HL-60 (cell line): ENCODE measurements at regions not wholly inside any gene's neighbourhood (a gene's known extent, or its start where the extent isn't known, plus 50 kb on each side); places are given as distances from the start of the nearest gene placed in this dataset.
A peak's percentile ranks its signal among the peaks of the same experiment; 100 is the strongest.

ENCODE experiments used
- DNase-seq, 2 experiments: peaks; one replicate each; pipeline ENCODE4 v3.0.0-alpha.2; 2010 to 2020; ENCODE audit warnings: low read depth in 1 of 2, low spot score in 1 of 2
- H3K27ac ChIP-seq: fragments of 250-450 bp; sonication (Bioruptor Pico); replicated peaks from 2 replicates; pipeline ENCODE4 v1.5.1; 2020; ENCODE audit warnings: mild to moderate bottlenecking, moderate library complexity
- H3K27me3 ChIP-seq: fragments of 250-450 bp; sonication (Bioruptor Pico); 2 replicates; pipeline ENCODE4 v1.5.1; 2021; ENCODE audit warnings: mild to moderate bottlenecking, moderate library complexity; ENCODE audit not compliant: insufficient read depth, poor library complexity, severe bottlenecking
- H3K4me3 ChIP-seq: replicated peaks from 2 replicates; pipeline ENCODE4 v1.5.1; 2011; ENCODE audit warnings: mild to moderate bottlenecking, control low read depth, low read length; ENCODE audit not compliant: insufficient read depth
- GABPA ChIP-seq: IDR thresholded peaks from 2 replicates; pipeline ENCODE4 v1.6.1; 2012; ENCODE audit warnings: low read depth
- POLR2AphosphoS5 ChIP-seq: IDR thresholded peaks from 2 replicates; pipeline ENCODE4 v1.6.1; 2012; ENCODE audit warnings: low read depth
- SPI1 ChIP-seq: IDR thresholded peaks from 2 replicates; pipeline ENCODE4 v1.6.1; 2012; ENCODE audit warnings: low read depth, mild to moderate bottlenecking, borderline replicate concordance
- TF ChIP-seq, protein P1 (sequence below): IDR thresholded peaks from one replicate; pipeline ENCODE4 v1.5.1; 2011; ENCODE audit warnings: low read length, control low read depth, inconsistent platforms; ENCODE audit not compliant: insufficient read depth
- TF ChIP-seq, protein P2 (sequence below): IDR thresholded peaks from 2 replicates; pipeline ENCODE4 v1.6.1; 2012; ENCODE audit warnings: low read depth; ENCODE audit not compliant: insufficient replicate concordance

DNA sequence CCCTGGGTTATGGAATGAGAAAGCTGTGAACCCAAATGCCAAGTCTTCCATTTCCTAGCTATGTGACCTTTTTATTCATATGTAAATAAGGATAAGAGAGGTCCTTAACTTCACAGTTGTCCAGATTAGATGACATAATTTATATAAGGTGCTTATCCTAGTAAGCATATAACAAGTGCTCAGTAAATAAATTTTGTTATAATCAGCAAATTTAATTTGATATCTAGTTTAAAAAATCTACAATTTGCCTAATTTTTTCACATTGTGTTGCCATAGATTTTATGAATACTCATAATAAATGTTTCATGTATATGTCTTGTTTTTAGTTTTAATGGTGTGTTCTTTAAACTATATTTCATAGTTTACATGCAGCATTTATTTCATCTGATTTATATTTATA is 130.4 kb upstream of the SPRY1 start:
- no peak for TF ChIP-seq POLR2AphosphoS5
- TF ChIP-seq, protein P1, sequence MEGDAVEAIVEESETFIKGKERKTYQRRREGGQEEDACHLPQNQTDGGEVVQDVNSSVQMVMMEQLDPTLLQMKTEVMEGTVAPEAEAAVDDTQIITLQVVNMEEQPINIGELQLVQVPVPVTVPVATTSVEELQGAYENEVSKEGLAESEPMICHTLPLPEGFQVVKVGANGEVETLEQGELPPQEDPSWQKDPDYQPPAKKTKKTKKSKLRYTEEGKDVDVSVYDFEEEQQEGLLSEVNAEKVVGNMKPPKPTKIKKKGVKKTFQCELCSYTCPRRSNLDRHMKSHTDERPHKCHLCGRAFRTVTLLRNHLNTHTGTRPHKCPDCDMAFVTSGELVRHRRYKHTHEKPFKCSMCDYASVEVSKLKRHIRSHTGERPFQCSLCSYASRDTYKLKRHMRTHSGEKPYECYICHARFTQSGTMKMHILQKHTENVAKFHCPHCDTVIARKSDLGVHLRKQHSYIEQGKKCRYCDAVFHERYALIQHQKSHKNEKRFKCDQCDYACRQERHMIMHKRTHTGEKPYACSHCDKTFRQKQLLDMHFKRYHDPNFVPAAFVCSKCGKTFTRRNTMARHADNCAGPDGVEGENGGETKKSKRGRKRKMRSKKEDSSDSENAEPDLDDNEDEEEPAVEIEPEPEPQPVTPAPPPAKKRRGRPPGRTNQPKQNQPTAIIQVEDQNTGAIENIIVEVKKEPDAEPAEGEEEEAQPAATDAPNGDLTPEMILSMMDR = no peak
- TF ChIP-seq, protein P2, sequence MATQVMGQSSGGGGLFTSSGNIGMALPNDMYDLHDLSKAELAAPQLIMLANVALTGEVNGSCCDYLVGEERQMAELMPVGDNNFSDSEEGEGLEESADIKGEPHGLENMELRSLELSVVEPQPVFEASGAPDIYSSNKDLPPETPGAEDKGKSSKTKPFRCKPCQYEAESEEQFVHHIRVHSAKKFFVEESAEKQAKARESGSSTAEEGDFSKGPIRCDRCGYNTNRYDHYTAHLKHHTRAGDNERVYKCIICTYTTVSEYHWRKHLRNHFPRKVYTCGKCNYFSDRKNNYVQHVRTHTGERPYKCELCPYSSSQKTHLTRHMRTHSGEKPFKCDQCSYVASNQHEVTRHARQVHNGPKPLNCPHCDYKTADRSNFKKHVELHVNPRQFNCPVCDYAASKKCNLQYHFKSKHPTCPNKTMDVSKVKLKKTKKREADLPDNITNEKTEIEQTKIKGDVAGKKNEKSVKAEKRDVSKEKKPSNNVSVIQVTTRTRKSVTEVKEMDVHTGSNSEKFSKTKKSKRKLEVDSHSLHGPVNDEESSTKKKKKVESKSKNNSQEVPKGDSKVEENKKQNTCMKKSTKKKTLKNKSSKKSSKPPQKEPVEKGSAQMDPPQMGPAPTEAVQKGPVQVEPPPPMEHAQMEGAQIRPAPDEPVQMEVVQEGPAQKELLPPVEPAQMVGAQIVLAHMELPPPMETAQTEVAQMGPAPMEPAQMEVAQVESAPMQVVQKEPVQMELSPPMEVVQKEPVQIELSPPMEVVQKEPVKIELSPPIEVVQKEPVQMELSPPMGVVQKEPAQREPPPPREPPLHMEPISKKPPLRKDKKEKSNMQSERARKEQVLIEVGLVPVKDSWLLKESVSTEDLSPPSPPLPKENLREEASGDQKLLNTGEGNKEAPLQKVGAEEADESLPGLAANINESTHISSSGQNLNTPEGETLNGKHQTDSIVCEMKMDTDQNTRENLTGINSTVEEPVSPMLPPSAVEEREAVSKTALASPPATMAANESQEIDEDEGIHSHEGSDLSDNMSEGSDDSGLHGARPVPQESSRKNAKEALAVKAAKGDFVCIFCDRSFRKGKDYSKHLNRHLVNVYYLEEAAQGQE = no peak
- TF ChIP-seq GABPA = no peak
- no peak for TF ChIP-seq SPI1
- Histone ChIP-seq H3K4me3 (no peak overlapping the region), H3K27me3 (no peaks in the 10 kb centered on the region), H3K27ac (no peak overlapping the region)
- DNase-seq = no peak

DNA sequence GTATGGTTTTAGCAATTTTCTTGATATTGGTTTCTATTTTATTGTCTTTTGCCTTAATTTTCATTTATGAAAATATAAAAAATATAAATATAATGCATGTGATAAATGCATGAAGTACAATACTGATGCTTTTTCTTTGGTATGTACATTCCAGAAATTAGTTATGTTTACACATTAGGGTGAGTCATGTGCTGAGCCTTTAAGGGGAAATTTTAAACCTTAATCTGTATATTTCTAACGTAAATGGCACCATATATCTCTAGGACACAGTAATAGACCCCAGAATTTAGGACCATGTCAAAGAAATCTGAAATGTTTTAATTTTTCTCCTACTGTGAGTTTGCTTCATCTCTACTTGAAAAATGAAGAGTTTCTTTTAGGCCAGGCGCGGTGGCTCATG is 117.8 kb upstream of the SPRY1 start:
- DNase-seq = no peak
- TF ChIP-seq POLR2AphosphoS5 (no peak), SPI1 (no peak)
- Histone ChIP-seq H3K27me3 (no peaks in the 10 kb centered on the region), H3K27ac (no peak overlapping the region), H3K4me3 (no peak overlapping the region)

DNA sequence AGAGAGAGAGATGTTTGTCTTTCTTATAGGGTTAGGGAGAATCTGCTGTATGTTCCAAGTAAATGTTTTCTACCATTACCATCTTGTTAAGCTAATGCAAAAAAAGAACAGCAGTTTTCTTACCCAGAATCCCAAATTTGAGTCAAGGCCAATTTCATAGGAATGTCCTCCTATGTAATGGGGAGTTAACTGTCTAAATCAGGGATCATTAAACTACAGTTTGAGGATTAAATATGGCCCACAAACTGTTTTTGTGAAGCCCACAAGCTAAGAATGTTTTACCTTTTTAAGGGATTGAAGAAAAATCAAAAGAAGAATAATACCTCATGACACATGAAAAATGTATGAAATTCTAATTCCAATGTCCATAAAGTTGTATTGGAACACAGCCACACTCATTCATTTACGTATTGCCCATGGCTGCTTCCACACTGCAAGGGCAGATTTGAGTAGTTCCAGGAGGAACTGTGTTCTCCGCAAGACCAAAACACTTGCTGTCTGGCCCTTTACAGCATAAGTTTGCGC is 113.2 kb upstream of the SPRY1 start:
- TF ChIP-seq GABPA (no peak), SPI1 (no peak), POLR2AphosphoS5 (no peak)
- TF ChIP-seq, protein P1 = no peak
- TF ChIP-seq, protein P2 = no peak
- Histone ChIP-seq H3K4me3 (no peak overlapping the region), H3K27ac (no peak overlapping the region), H3K27me3 (no peaks in the 10 kb centered on the region)
- DNase-seq = no peak

DNA sequence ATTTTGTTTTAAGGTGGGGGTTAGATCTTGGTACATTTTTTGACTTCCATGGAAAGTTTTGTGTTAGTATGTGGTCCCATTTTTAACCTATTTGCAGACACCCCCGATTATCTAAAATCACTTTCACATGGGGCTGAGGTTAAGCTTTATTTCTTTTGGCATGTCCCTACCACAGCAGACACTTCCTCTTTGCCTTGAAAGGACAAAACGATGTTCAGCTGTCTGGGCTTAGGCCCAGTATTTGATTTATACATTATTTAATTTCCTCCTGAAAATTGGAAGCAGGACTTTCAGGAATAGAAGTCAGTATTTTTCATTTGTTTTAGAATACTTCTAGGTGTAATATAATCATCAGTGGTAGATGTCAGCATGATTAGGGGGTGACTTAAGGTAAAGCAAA is 112.4 kb upstream of the SPRY1 start:
- TF ChIP-seq, protein P1 = no peak
- peak; percentile 82 for TF ChIP-seq SPI1
- TF ChIP-seq GABPA = no peak
- TF ChIP-seq, protein P2 = no peak
- Histone ChIP-seq H3K4me3 (no peak overlapping the region), H3K27ac (no peak overlapping the region), H3K27me3 (no peaks in the 10 kb centered on the region)
- DNase-seq = no peak
